ENCODE measurements at regions not wholly inside any gene's neighbourhood (a gene's known extent, or its start where the extent isn't known, plus 50 kb on each side); places are given as distances from the start of the nearest gene placed in this dataset.
"Not testable (repeated sequence)": the region's sequence is repeated elsewhere in the genome, so short reads cannot be mapped to it uniquely, and the experiment has no call there.

GRCh38 chr2:109669731-109670130, 55.6 kb downstream of the SOWAHC start:
- no peak for DNase-seq (ENCODE audit: low read depth)

- no peak for DNase-seq (ENCODE audit: low read depth)
Observed at GRCh38 chr2:109670556-109671411, 56.6 kb downstream of the SOWAHC start.

- DNase-seq (ENCODE audit: low read depth), result no peak
Observed at GRCh38 chr2:109674894-109675534, 60.9 kb downstream of the SOWAHC start.

- DNase-seq (ENCODE audit: low read depth), result no peak
Observed at GRCh38 chr2:109675666-109676345, 61.6 kb downstream of the SOWAHC start.

GRCh38 chr2:109676346-109676902, 62.3 kb downstream of the SOWAHC start:
- no peak for DNase-seq (ENCODE audit: low read depth)

GRCh38 chr2:109677121-109677731, 63.1 kb downstream of the SOWAHC start:
- not testable (repeated sequence) for DNase-seq (ENCODE audit: low read depth)

GRCh38 chr2:109677835-109678580, 63.8 kb downstream of the SOWAHC start:
- DNase-seq (ENCODE audit: low read depth), result no peak

GRCh38 chr2:109678724-109679201, 64.6 kb downstream of the SOWAHC start:
- DNase-seq (ENCODE audit: low read depth), result not testable (repeated sequence)

GRCh38 chr2:109679225-109679624, 65.1 kb downstream of the SOWAHC start:
- DNase-seq (ENCODE audit: low read depth), result no peak

GRCh38 chr2:109679626-109680025, 65.5 kb downstream of the SOWAHC start:
- peak; percentile 6 for DNase-seq (ENCODE audit: low read depth)

- peak; percentile 27 for DNase-seq (ENCODE audit: low read depth)
Observed at GRCh38 chr2:109680523-109681297, 66.5 kb downstream of the SOWAHC start.

GRCh38 chr2:109681633-109682380, 67.6 kb downstream of the SOWAHC start:
- DNase-seq (ENCODE audit: low read depth), result no peak

- DNase-seq (ENCODE audit: low read depth), result no peak
Observed at GRCh38 chr2:109683452-109683851, 69.3 kb downstream of the SOWAHC start.

GRCh38 chr2:109685453-109685852, 71.3 kb downstream of the SOWAHC start:
- no peak for DNase-seq (ENCODE audit: low read depth)

GRCh38 chr2:109686921-109687320, 72.8 kb downstream of the SOWAHC start:
- no peak for DNase-seq (ENCODE audit: low read depth)

GRCh38 chr2:109689182-109689930, 75.2 kb downstream of the SOWAHC start:
- DNase-seq (ENCODE audit: low read depth), result no peak

- DNase-seq (ENCODE audit: low read depth), result no peak
Observed at GRCh38 chr2:109689973-109690372, 75.8 kb downstream of the SOWAHC start.

- no peak for DNase-seq (ENCODE audit: low read depth)
Observed at GRCh38 chr2:109690457-109690821, 76.3 kb downstream of the SOWAHC start.
